Posterior cingulate gyrus (tissue), 11 donors: ENCODE measurements at regions not wholly inside any gene's neighbourhood (a gene's known extent, or its start where the extent isn't known, plus 50 kb on each side); places are given as distances from the start of the nearest gene placed in this dataset.
A peak's percentile ranks its signal among the peaks of the same experiment; 100 is the strongest.

Experiments
- DNase-seq, 10 donors: peaks; one replicate each; pipeline versions ENCODE4 v3.0.0 to v3.0.0-alpha.2; 2020 to 2021; ENCODE audit warnings: mixed read lengths in 3 of 10
- intact Hi-C: fragments of 100-400 bp; cut with DNase I; formaldehyde crosslinking; loops from one replicate; pipeline ENCODE4 v1.15.1; 2023

GRCh38 chr14:62213516-62213915 lies 451.3 kb downstream of the SNAPC1 start:
- intact Hi-C loops = no loop called here
- DNase-seq = no peak

DNA sequence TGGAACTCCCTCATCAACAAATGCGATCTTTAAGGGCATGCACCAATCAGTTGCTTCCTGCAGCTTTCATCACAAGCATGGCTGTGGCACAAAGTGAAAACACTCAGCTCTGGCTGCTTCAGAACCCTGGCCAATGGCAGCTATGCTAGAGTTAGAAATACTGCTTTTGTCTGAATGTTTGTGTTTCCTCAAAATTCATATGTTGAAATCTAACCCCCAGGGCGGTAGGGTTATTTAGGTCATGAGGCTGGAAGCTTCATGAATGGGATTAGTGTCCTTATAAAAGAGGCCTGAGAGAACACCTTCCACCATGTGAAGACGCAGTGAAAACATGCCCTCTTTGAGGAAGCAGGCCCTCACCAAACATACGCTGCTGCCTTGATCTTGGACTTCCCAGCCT lies 453.9 kb downstream of the SNAPC1 start:
- intact Hi-C loops = no loop called here
- no peak for DNase-seq

DNA sequence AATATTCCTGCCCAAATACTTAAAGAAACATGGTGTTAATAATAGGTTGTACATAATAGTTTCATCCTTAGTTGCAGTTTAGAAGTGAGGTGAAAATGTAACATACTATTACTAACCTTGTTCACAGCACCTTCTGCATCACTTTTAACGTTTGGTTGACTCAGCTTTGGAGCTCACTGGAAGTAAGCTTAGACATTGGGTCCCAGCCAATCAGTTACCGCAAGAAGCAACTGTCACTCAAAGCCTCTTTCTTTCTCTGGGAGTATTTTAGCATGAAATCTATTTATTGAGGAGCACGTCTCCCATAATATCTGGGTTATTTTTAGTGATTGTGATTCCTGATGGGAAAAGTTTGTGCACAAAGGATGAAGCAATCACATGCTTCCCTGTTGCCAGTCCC lies 472.6 kb downstream of the SNAPC1 start:
- no peak for DNase-seq
- intact Hi-C loops = no loop called here

DNA sequence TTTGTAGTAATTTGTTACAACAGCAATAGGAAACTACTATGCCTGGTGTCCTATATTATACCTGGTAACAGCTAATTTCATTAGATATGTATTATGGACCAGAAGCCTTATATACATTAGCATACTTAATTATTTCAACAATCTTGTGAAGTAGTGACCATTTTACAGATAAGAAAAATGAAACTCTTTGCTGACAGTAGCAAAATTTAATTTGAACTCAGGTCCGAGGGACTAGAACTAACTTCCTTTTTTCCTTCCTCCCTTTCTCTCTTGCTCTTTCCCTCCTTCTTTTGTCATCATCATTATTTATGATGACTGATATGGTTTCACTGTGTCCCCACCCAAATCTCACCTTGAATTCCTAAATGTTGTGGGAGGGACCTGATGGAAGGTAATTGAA lies 482.0 kb downstream of the SNAPC1 start:
- intact Hi-C loops = no loop called here

GRCh38 chr14:62247266-62247665 lies 485.0 kb downstream of the SNAPC1 start:
- intact Hi-C loops = no loop called here

More for the DNA sequence above, 482.0 kb downstream of the SNAPC1 start:
- DNase-seq = no peak

GRCh38 chr14:62251237-62251636 lies 489.0 kb downstream of the SNAPC1 start:
- no peak for DNase-seq
- intact Hi-C loops = no loop called here

More at GRCh38 chr14:62247266-62247665, 485.0 kb downstream of the SNAPC1 start:
- no peak for DNase-seq

GRCh38 chr14:62253171-62253570 lies 491.0 kb downstream of the SNAPC1 start:
- DNase-seq = no peak
- intact Hi-C loops = no loop called here

DNA sequence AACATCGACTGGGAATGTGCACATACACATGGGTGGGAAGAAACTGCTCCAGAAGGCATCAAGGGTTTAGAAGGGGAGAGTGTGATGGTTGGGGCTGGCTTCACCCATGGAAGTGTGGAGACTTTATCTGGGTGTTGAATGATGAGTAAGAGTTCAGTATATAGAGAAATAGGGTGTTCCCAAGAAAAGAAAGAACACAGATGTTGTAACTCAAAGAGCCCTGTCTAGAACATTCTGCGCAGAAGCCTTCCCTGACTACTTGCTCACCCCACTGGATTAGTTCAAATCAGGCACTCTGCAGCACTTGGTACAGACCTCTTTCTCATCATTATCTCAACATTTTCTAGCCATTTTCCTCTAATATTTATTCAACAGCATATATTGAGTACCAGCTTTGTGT lies 491.7 kb downstream of the SNAPC1 start:
- intact Hi-C loops = no loop called here
- DNase-seq = no peak

DNA sequence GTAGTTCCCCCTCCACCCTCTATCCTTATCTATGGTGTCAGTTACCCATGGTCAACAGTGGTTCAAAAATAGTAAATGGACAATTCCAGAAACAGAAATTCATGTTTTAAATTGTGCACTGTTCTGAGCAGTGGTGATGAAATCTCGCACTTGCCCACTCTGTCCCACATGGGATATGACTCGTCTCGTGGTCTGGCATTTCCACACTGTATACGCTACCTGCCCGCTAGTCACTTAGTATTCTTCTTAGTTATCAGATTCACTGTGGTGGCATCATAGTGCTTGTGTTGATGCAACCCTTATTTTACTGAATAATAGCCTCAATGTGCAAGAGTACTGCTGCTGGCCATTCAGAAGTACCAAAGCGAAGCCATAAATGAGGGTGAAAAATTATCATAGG lies 507.0 kb downstream of the SNAPC1 start:
- DNase-seq = no peak
- intact Hi-C loops = no loop called here

GRCh38 chr14:62270236-62270635 lies 508.0 kb downstream of the SNAPC1 start:
- DNase-seq = no peak
- intact Hi-C loops = no loop called here

GRCh38 chr14:62280366-62280765 lies 518.1 kb downstream of the SNAPC1 start:
- intact Hi-C loops = no loop called here
- no peak for DNase-seq

GRCh38 chr14:62283837-62284236 lies 521.6 kb downstream of the SNAPC1 start:
- no peak for DNase-seq
- intact Hi-C loops = no loop called here

- intact Hi-C loops = no loop called here
- no peak for DNase-seq
These were observed 527.3 kb downstream of the SNAPC1 start for GRCh38 chr14:62289471-62289870.

DNA sequence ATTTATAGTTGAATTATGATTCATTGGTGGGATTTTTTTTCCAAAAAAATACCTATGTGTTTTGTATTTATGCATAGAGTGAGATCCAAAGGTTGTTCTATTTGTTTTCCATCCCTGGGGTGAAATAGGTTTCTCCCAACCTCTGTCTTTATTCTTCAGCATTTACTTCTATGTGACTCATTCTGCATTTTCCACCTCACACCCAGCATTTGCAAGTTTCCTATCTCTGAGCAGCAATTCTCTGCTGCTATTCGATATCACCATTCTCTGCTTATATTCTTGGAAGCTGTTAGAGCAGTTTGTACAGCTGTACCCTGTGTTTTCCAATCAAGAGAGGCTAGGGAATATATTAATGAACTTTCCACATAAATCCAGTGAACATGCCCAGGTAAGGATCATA lies 538.9 kb downstream of the SNAPC1 start:
- no peak for DNase-seq
- intact Hi-C loops = no loop called here

GRCh38 chr14:62301911-62302310 lies 539.7 kb downstream of the SNAPC1 start:
- intact Hi-C loops = no loop called here
- DNase-seq = peak in 1 of 10 donors; percentile 35

DNA sequence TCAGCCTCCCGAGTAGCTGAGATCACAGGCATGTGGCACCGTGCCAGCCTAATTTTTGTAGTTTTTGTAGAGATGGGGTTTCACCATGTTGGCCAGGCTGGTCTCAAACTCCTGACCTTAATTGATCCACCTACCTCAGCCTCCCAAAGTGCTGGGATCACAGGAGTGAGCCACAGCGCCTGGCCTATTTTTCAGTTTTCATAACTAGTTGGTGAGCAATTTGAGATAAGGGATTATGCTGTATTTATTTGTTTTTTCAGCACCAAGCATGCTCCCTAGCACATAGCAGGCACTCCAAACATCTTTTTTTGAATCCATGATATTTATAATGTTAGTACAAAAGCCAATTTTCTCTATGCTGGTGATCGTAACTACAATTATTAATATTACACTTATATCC lies 541.2 kb downstream of the SNAPC1 start:
- DNase-seq = no peak
- intact Hi-C loops = no loop called here

DNA sequence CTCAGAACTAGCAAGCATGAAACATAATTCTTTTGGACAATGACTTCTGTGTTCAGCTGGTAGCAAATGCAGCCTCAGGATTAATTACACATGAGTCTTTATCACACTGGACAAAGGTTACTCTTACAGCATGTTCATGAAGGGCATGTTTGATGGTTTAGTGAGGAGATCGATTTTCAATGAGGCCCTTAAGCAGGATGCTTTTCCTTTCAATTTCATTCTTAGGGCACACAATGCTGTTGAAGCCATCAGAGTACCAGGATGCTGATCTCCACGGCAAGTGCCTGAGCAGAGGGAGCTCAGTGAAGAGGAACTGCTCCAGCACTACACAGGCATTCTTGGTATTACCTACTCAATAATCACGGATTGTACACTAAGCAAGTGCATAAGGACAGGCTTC lies 542.0 kb downstream of the SNAPC1 start:
- intact Hi-C loops = no loop called here

GRCh38 chr14:62307844-62308243 lies 545.6 kb downstream of the SNAPC1 start:
- intact Hi-C loops = no loop called here

More for the DNA sequence above, 542.0 kb downstream of the SNAPC1 start:
- no peak for DNase-seq

DNA sequence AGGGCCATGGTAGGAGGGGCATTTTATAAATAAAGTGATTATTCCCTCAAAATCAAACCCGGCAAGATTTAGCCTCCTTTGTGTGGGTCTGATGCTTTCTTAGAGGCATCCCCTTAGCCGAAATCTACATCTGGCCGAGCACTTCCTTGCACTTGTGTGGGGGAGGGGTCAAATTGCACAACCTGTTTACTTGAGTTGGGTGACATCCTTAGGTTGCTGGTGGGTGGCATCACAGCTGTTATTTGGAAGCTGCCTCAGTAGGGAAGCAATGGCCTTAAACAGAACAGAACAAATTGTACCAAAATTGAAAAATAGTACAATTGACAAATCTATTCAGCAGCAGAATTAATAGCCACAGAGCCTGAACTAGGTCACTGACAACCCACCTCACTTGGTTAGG lies 546.1 kb downstream of the SNAPC1 start:
- DNase-seq = no peak

More at GRCh38 chr14:62307844-62308243, 545.6 kb downstream of the SNAPC1 start:
- no peak for DNase-seq

DNA sequence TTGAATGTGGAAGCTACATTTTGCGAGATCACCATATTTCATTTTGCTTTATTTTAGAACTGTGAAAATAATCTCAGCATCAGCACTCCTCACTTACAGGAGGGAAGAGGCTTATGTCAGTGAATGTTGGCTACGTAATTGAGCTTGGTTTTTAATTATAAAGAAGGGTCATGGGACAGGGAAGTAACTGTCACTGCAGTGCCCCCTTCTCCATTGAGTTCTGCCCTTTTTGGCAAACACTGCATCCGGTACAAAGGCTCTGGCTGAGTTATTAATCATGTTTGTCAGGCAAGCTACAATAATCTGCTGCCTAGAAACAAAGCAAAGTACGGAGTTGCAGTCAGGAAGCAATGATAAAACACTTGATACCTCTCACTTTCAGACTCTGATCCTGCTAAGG lies 546.7 kb downstream of the SNAPC1 start:
- no peak for DNase-seq
- intact Hi-C loops = no loop called here

More for the DNA sequence above, 546.1 kb downstream of the SNAPC1 start:
- intact Hi-C loops = no loop called here

DNA sequence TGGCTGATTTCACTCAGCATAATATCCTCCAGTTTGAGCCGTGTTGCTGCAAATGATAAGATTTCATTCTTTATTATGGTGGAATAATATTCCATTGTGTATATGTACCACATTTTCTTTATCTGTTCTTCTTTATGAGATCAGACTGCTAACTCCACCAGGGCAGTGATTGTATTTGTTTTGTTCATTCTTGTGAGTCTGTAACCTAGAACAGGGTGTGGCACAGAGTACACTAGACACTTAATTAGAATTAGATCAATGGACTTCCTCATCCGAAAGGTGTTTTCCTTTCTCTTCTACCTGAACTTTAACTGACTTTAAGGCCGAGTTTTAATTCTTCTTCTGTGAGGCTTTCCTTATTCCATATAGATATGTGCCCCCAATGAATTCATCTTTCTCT lies 551.0 kb downstream of the SNAPC1 start:
- intact Hi-C loops = no loop called here
- DNase-seq = no peak

- no peak for DNase-seq
- intact Hi-C loops = no loop called here
These were observed 552.0 kb downstream of the SNAPC1 start for GRCh38 chr14:62314221-62314620.

DNA sequence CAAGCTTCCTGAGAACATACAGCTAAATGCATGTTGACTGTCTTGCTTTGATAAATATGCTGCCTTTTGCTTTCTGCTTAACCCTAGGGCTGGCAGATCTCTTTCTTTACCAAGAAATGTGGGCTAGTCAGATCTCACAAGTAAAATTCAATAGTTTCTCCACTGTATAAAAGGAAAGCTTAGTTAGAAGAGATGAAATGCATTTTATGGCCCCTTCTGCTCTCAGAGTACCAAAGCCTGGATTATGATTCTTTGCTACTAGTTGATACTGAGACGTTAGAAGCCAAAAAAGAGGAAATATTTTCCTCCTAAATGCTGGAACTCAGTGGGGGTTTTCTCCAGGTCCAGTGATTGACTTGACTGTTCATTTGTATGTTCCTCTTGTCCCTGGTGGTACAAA lies 552.7 kb downstream of the SNAPC1 start:
- DNase-seq = no peak
- intact Hi-C loops = no loop called here
